Daoy (cell line): ENCODE measurements at regions not wholly inside any gene's neighbourhood (a gene's known extent, or its start where the extent isn't known, plus 50 kb on each side); places are given as distances from the start of the nearest gene placed in this dataset.
"Not testable (repeated sequence)": the region's sequence is repeated elsewhere in the genome, so short reads cannot be mapped to it uniquely, and the experiment has no call there.

ENCODE experiments used
- DNase-seq: peaks from one replicate; pipeline ENCODE4 v3.0.0-alpha.2; 2015; ENCODE audit warnings: low read depth

- DNase-seq = no peak
Observed at GRCh38 chr2:203585516-203585915, 50.4 kb upstream of the RAPH1 start.

- no peak for DNase-seq
Observed at GRCh38 chr2:203586206-203586605, 51.1 kb upstream of the RAPH1 start.

GRCh38 chr2:203586696-203587095 is 51.6 kb upstream of the RAPH1 start:
- no peak for DNase-seq

- DNase-seq = no peak
Observed at GRCh38 chr2:203590496-203590895, 55.4 kb upstream of the RAPH1 start.

GRCh38 chr2:203591642-203592041 is 56.5 kb upstream of the RAPH1 start:
- no peak for DNase-seq

GRCh38 chr2:203592470-203592869 is 57.4 kb upstream of the RAPH1 start:
- DNase-seq = no peak

- DNase-seq = no peak
Observed at GRCh38 chr2:203594541-203594940, 59.4 kb upstream of the RAPH1 start.

GRCh38 chr2:203596183-203596582 is 61.1 kb upstream of the RAPH1 start:
- no peak for DNase-seq

GRCh38 chr2:203599509-203599908 is 64.4 kb upstream of the RAPH1 start:
- DNase-seq = no peak

- no peak for DNase-seq
Observed at GRCh38 chr2:203600286-203600685, 65.2 kb upstream of the RAPH1 start.

- DNase-seq = no peak
Observed at GRCh38 chr2:203603456-203604389, 68.6 kb upstream of the RAPH1 start.

GRCh38 chr2:203605302-203605701 is 70.2 kb upstream of the RAPH1 start:
- DNase-seq = no peak

GRCh38 chr2:203606051-203606450 is 71.0 kb upstream of the RAPH1 start:
- DNase-seq = no peak

- no peak for DNase-seq
Observed at GRCh38 chr2:203610558-203610957, 75.5 kb upstream of the RAPH1 start.

- no peak for DNase-seq
Observed at GRCh38 chr2:203612246-203612645, 77.1 kb upstream of the RAPH1 start.

- no peak for DNase-seq
Observed at GRCh38 chr2:203619267-203619878, 84.3 kb upstream of the RAPH1 start.

- DNase-seq = no peak
Observed at GRCh38 chr2:203621981-203622515, 84.4 kb upstream of the CD28 start.

- peak; percentile 80 for DNase-seq
Observed at GRCh38 chr2:203623096-203623495, 83.3 kb upstream of the CD28 start.

- DNase-seq = peak; percentile 31
Observed at GRCh38 chr2:203623661-203624060, 82.8 kb upstream of the CD28 start.

- DNase-seq = no peak
Observed at GRCh38 chr2:203625701-203626100, 80.7 kb upstream of the CD28 start.

GRCh38 chr2:203626247-203626646 is 80.2 kb upstream of the CD28 start:
- not testable (repeated sequence) for DNase-seq

GRCh38 chr2:203626952-203627681 is 79.3 kb upstream of the CD28 start:
- DNase-seq = no peak
